GM23338 (cell line): ENCODE measurements at regions not wholly inside any gene's neighbourhood (a gene's known extent, or its start where the extent isn't known, plus 50 kb on each side); places are given as distances from the start of the nearest gene placed in this dataset.

Source experiments
- ATAC-seq: fragments of 200-7000 bp; cut with Tn5 transposase; 3 replicates; pipeline ENCODE4 v1.9.1; 2020
- DNase-seq: peaks from one replicate; pipeline ENCODE4 v3.0.0-alpha.2; 2015; ENCODE audit warnings: low spot score
- H2AFZ ChIP-seq: fragments of 200-600 bp; sonication (generic); 2 replicates; pipeline ENCODE4 v1.8.0; 2016; ENCODE audit warnings: antibody characterized with exemption, mild to moderate bottlenecking, moderate library complexity
- H3F3A ChIP-seq: fragments of 200-600 bp; sonication (generic); replicated peaks from 2 replicates; pipeline ENCODE4 v1.8.0; 2017; ENCODE audit warnings: antibody characterized with exemption, mixed run types, low read depth
- H3K27ac ChIP-seq: fragments of 200-600 bp; sonication (generic); 2 replicates; pipeline ENCODE4 v1.6.1; 2016; ENCODE audit warnings: low read depth
- H3K27me3 ChIP-seq: fragments of 200-600 bp; sonication (generic); 2 replicates; pipeline ENCODE4 v1.8.0; 2016; ENCODE audit warnings: mild to moderate bottlenecking, mixed run types, moderate library complexity; ENCODE audit not compliant: insufficient read depth
- H3K36me3 ChIP-seq: fragments of 200-600 bp; sonication (generic); 2 replicates; pipeline ENCODE4 v1.8.0; 2016; ENCODE audit warnings: mild to moderate bottlenecking; ENCODE audit not compliant: insufficient read depth
- H3K4me1 ChIP-seq: fragments of 200-600 bp; sonication (generic); 2 replicates; pipeline ENCODE4 v1.8.0; 2016; ENCODE audit warnings: mild to moderate bottlenecking, moderate library complexity; ENCODE audit not compliant: insufficient read depth
- H3K4me2 ChIP-seq: fragments of 200-600 bp; sonication (generic); 2 replicates; pipeline ENCODE4 v1.7.1; 2017; ENCODE audit warnings: mixed run types
- H3K4me3 ChIP-seq: fragments of 200-600 bp; sonication (generic); 2 replicates; pipeline ENCODE4 v1.6.1; 2016; ENCODE audit warnings: mixed run types
- H3K79me2 ChIP-seq: fragments of 200-600 bp; sonication (generic); replicated peaks from 2 replicates; pipeline ENCODE4 v1.8.0; 2017; ENCODE audit warnings: mild to moderate bottlenecking; ENCODE audit not compliant: insufficient read depth
- H3K9me2 ChIP-seq: fragments of 200-600 bp; sonication (generic); 2 replicates; pipeline ENCODE4 v1.8.0; 2017; ENCODE audit not compliant: insufficient read depth
- H4K20me1 ChIP-seq: fragments of 200-600 bp; sonication (generic); replicated peaks from 2 replicates; pipeline ENCODE4 v1.8.0; 2017; ENCODE audit warnings: mild to moderate bottlenecking; ENCODE audit not compliant: insufficient read depth
- H3K27ac Mint-ChIP-seq: 2 replicates; pipeline ENCODE4 v1.8.0; 2020; ENCODE audit warnings: inconsistent platforms, mild to moderate bottlenecking, moderate library complexity, mixed read lengths
- H3K27me3 Mint-ChIP-seq: 3 replicates; pipeline ENCODE4 v1.8.0; 2022; ENCODE audit warnings: low read depth, mild to moderate bottlenecking, moderate library complexity, mixed read lengths, inconsistent platforms; ENCODE audit not compliant: insufficient read depth, poor library complexity
- H3K36me3 Mint-ChIP-seq: 3 replicates; pipeline ENCODE4 v1.8.0; 2021; ENCODE audit warnings: low read depth, mild to moderate bottlenecking, inconsistent platforms, moderate library complexity, mixed read lengths
- H3K4me1 Mint-ChIP-seq: 3 replicates; pipeline ENCODE4 v1.8.0; 2020; ENCODE audit warnings: mild to moderate bottlenecking, inconsistent platforms, mixed read lengths
- H3K4me3 Mint-ChIP-seq: 3 replicates; pipeline ENCODE4 v1.8.0; 2021; ENCODE audit warnings: moderate library complexity, mild to moderate bottlenecking, inconsistent platforms, mixed read lengths
- H3K9me3 Mint-ChIP-seq: 3 replicates; pipeline ENCODE4 v1.8.0; 2020; ENCODE audit warnings: moderate library complexity, mild to moderate bottlenecking, inconsistent platforms, mixed read lengths
- CREB1 ChIP-seq: fragments of 250-450 bp; sonication (Bioruptor Pico); IDR thresholded peaks from 2 replicates; pipeline ENCODE4 v1.5.0; 2020; ENCODE audit warnings: low read depth, mild to moderate bottlenecking, moderate library complexity
- CTCF ChIP-seq, 2 experiments: fragments of 200-600 bp in 1 of 2; sonication (generic) in 1 of 2; conservative IDR thresholded peaks; 2 replicates each; pipeline versions ENCODE4 v1.5.1 to v1.6.1; 2016 to 2017; ENCODE audit warnings: antibody characterized with exemption in 2 of 2, low read depth in 2 of 2, mild to moderate bottlenecking in 2 of 2, moderate library complexity in 1 of 2
- EZH2 ChIP-seq: fragments of 200-600 bp; sonication (generic); IDR thresholded peaks from one replicate; pipeline ENCODE4 v1.8.0; 2017; ENCODE audit warnings: antibody characterized with exemption, mild to moderate bottlenecking, low read depth; ENCODE audit not compliant: unreplicated experiment
- EZH2phosphoT487 ChIP-seq: fragments of 200-600 bp; sonication (generic); IDR thresholded peaks from one replicate; pipeline ENCODE4 v1.8.1; 2018; ENCODE audit warnings: antibody characterized with exemption; ENCODE audit not compliant: unreplicated experiment
- JUNB ChIP-seq: IDR thresholded peaks from one replicate; pipeline ENCODE4 v1.6.1; 2016; ENCODE audit warnings: antibody characterized with exemption; ENCODE audit not compliant: unreplicated experiment
- NANOG ChIP-seq: IDR thresholded peaks from 2 replicates; pipeline ENCODE4 v1.6.1; 2016; ENCODE audit warnings: antibody characterized with exemption, borderline replicate concordance
- POLR2AphosphoS5 ChIP-seq: IDR thresholded peaks from 2 replicates; pipeline ENCODE4 v1.6.1; 2016; ENCODE audit warnings: antibody characterized with exemption, low read depth
- REST ChIP-seq: IDR thresholded peaks from one replicate; pipeline ENCODE4 v1.6.1; 2018; ENCODE audit warnings: antibody characterized with exemption; ENCODE audit not compliant: unreplicated experiment
- STAT1 ChIP-seq: IDR thresholded peaks from one replicate; pipeline ENCODE4 v1.6.1; 2016; ENCODE audit warnings: antibody characterized with exemption; ENCODE audit not compliant: unreplicated experiment
- ZNF114 ChIP-seq: fragments of 250-450 bp; sonication (Bioruptor Pico); IDR thresholded peaks from 2 replicates; pipeline ENCODE4 v1.5.0; 2020; ENCODE audit warnings: mild to moderate bottlenecking, moderate library complexity
- ZNF331 ChIP-seq: fragments of 250-450 bp; sonication (Bioruptor Pico); IDR thresholded peaks from 2 replicates; pipeline ENCODE4 v1.5.0; 2020; ENCODE audit warnings: low read depth, mild to moderate bottlenecking, moderate library complexity
- ZNF462 ChIP-seq: fragments of 250-450 bp; sonication (Bioruptor Pico); IDR thresholded peaks from 2 replicates; pipeline ENCODE4 v1.5.0; 2020; ENCODE audit warnings: mild to moderate bottlenecking, moderate library complexity

GRCh38 chrY:12615733-12616446, 85.1 kb upstream of the USP9Y start:
- no peak for TF ChIP-seq EZH2
- no peak for TF ChIP-seq CREB1 (CRISPR knock-in tag)
- TF ChIP-seq POLR2AphosphoS5: no peak
- no peak for TF ChIP-seq ZNF331 (CRISPR knock-in tag)
- TF ChIP-seq STAT1: no peak
- TF ChIP-seq EZH2phosphoT487: no peak
- no peak for TF ChIP-seq CTCF (conservative IDR thresholded peaks at IDR 0.05; ENCODE audit: low read depth in 2 of 2)
- no peak for TF ChIP-seq NANOG
- no peak for TF ChIP-seq REST
- TF ChIP-seq ZNF462 (CRISPR knock-in tag): no peak
- no peak for TF ChIP-seq ZNF114
- no peak for TF ChIP-seq JUNB
- no peak for ATAC-seq

More at GRCh38 chrY:12615733-12616446, 85.1 kb upstream of the USP9Y start:
- H3K4me1 ChIP-seq: no peaks in the 10 kb centered on the region
- no peak for DNase-seq
- H3K27me3 ChIP-seq: no peaks in the 10 kb centered on the region
- H2AFZ ChIP-seq: no peak overlapping the region
- Mint-ChIP-seq H3K9me3 (peaks cover 17% of the 10 kb centered on the region), H3K36me3 (no peaks in the 10 kb centered on the region), H3K4me3 (no peak overlapping the region), H3K27me3 (no peaks in the 10 kb centered on the region), H3K27ac (no peak overlapping the region), H3K4me1 (no peaks in the 10 kb centered on the region)
- H3F3A ChIP-seq: no peaks in the 10 kb centered on the region
- no peaks in the 10 kb centered on the region for H3K79me2 ChIP-seq
- no peak overlapping the region for H3K4me3 ChIP-seq
- H3K9me2 ChIP-seq: no peaks in the 10 kb centered on the region
- no peak overlapping the region for H3K27ac ChIP-seq
- no peaks in the 10 kb centered on the region for H3K36me3 ChIP-seq
- no peak overlapping the region for H3K4me2 ChIP-seq
- H4K20me1 ChIP-seq: no peaks in the 10 kb centered on the region
